Fibroblast of gingiva (primary cell): ENCODE measurements at regions not wholly inside any gene's neighbourhood (a gene's known extent, or its start where the extent isn't known, plus 50 kb on each side); places are given as distances from the start of the nearest gene placed in this dataset.

Experiments
- DNase-seq: peaks from one replicate; pipeline ENCODE4 v3.0.0-alpha.2; 2011; ENCODE audit warnings: low read depth

DNA sequence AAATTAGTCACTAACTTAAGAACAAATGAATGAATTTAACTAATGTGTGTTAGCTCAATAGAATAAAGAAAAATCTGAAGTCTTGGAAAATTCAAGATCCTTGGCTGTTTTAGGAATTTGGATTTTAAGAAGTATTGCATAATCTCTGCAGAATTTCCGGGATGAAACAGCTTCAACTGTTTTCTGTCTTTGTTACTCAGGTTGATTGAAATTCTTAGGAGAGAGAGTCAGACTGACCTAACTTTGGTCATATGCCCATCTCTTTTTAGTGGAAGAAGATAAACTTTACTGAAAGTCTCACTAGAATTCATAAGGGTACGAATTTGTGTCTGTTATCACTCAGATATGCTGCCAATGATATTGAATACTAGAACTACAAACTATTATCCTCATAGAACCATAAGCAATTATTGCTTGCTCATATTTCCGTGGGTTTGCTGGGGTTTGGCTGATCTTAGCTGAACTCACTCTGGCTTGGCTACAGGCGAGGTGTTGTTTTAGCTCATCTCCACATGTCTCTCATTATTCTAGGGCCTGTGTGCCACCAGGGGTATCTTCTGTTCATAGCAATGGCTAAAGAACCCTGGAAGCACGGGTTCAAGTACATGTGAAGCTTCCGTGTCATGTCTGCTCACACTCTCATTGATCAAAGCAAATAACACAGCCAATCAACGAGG is 257.4 kb upstream of the NOVA1 start:
- peak; percentile 10 for DNase-seq

DNA sequence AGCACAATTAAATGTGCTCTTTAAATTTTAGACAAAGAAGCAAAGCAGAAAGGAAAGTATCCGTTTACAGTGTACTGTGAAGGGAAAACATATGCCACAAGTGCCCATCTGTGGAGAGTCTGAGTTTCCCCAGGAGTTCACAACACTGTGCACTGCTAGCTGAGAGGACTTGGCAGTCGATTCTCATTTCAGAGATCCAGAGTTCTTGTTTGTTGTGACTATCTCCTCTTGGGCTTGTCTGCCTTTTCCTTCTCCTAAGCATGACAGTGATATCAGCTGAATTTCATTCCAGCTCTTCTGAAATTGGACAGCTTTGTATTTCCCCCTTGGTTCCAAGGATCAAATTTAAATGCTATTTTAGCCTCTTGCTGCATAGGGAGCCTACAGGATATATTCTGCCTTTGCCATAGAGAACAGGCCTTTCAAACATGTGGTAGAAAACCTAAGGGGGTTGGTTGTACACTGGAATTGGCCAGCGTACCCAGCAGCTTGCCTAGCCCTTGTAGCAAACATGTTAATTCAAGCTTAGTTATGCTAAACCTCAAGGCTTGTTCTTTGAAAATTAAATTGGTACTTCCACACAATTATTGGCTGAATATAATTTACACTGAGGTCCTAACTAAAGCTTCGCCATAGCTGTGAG is 259.2 kb upstream of the NOVA1 start:
- DNase-seq: peak; percentile 42

DNA sequence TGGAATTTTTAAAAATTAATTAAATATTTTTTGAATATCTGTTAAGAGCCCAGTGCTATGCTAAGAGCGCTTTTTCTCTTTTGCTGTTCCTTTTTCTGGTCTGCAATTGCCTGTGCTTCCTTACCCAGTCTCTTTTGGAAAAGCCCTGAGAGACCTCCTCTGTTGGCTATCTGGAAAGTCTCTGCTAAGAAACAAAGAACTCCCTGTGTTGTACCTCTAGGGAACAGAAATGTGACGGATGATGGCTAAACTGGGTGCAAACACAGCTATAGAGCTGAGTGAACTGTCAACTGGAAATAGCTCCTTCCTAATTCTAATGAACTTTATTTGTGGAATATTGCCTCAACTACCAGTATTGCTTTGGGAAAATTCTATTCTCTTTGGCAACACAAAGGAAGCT is 261.6 kb upstream of the NOVA1 start:
- DNase-seq: no peak

DNA sequence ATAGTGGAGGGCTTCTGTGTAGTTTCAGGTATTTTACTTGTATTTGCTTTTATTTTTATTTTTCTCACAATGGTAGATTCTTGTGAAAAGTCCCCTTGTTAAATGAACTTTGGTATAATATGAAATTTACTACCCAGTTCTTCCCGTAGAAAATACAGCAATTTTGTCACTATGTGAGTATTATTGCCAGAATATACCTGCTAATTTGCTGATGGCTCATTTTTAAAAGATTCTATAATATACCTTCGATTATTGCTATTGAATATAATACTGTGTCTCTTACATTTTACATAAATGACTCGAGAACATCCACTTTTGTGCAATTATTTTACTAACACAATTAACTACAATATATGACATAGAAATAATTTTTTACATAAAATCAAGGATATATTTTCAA is 262.3 kb upstream of the NOVA1 start:
- no peak for DNase-seq

DNA sequence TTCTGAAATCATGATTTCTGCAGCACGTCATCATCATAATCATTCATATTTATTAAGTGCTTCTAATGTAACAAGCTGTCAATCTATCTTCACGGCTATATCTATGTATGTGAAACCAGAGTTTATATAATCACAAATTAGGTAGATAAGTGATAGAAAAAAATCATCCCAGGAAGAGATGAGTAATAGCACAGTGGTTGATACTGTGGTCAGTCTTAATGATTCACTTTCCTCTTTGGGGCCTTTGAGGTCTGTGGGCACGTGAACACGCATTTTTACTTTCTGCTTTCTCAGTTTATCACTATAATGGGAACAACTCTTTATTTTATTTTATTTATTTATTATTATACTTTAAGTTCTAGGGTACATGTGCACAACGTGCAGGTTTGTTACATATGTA is 265.9 kb upstream of the NOVA1 start:
- no peak for DNase-seq

DNA sequence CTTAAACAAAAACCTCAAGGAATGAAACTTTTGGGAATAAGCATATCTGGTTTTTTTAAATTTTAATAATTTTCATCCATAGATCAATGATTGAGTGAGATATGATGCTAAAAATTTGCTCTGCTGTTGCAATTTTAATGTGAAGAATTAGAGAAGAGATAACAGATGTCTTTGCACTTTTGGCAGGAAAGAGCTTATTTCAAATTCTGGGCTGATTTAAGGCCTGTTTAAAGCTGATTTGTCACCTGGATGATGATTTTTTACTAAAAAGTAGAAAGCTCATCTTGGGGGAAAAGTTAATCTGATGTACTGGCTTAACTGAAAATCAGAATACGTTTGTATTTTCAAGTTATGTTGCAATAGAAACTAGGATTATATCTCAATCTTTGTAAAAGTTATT is 268.9 kb upstream of the NOVA1 start:
- DNase-seq: no peak

DNA sequence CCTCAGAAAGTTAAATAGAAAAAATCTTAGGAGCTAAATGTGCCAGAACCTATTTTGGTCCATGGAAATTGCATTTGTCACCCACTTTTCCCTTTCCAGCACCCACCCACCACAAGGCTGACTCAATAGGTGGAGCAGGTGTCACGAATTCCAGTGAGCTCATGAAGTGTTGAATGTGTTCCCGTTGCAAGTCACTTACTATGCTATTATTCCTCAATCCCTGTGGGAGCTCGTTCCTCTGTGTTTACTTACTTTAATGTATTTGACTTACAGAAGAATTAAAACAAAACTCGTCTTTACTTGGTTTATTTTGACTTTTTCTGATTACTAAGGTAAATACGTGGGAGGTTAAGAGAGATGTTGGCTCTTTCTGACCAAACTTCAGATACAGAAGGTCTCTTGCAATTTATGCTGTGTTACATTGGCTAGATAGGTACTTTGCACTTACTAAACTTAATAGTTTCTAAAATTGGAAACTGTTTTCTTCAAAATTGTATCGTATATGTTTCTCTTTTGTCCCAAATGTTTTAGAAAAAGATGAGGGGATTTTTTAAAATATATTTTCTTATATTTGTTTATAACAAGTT is 269.4 kb upstream of the NOVA1 start:
- DNase-seq: no peak

GRCh38 chr14:26870096-26870495 is 272.3 kb upstream of the NOVA1 start:
- DNase-seq: no peak

GRCh38 chr14:26870722-26871617 is 273.1 kb upstream of the NOVA1 start:
- no peak for DNase-seq

- no peak for DNase-seq
Measured at GRCh38 chr14:26872515-26873361, 274.9 kb upstream of the NOVA1 start.

DNA sequence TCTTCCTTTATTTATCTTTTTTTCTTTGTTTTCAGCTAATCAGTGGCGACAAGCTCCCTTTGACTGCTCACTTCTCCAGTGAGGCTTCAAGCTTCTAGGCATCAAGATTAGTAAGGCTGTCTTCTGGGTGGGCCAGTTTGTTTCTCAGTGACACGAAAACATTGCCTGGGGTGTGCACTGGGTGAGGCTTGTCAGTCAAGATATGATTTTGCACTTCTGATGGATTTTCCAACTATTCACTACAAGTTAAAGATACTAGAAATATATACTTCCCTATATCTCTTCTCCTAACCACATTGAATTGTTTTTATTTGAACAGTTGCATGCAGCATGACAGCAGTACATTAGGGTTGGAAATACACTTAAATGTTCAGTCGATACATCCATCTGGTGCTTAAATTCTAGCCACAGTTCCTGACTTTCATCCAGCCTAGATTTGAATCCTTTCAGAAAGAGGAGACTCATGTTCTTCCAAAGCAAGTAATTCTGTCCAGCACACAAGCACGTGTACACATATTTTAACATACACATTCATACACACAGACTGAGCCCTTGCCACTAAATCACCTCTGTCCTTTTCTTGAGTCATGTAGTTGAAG is 275.6 kb upstream of the NOVA1 start:
- DNase-seq: no peak

- peak; percentile 51 for DNase-seq
Measured at GRCh38 chr14:26887847-26888246, 290.0 kb upstream of the NOVA1 start.

DNA sequence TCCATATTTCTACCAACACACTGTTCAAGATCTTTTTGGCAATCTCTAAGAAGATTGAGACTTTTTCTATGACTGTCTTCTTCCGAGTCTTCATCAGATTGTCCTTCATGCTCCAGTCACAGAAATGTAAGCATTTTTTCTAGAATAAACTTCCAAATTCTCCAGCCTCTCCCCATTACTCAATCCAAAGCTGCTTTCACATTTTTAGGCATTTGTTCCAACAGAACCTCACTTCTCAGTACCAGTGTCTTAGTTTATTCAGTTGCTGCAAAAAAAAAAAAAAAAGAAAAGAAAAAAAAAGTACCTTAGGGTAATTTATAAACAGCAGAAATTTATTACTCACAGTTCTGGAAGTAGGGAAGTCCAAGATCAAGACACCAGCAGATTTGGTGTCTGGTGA is 290.8 kb upstream of the NOVA1 start:
- no peak for DNase-seq

GRCh38 chr14:26896447-26896846 is 298.6 kb upstream of the NOVA1 start:
- peak; percentile 83 for DNase-seq

- DNase-seq: no peak
Measured at GRCh38 chr14:26897196-26897595, 299.4 kb upstream of the NOVA1 start.

- DNase-seq: no peak
Measured at GRCh38 chr14:26905229-26905628, 307.4 kb upstream of the NOVA1 start.

DNA sequence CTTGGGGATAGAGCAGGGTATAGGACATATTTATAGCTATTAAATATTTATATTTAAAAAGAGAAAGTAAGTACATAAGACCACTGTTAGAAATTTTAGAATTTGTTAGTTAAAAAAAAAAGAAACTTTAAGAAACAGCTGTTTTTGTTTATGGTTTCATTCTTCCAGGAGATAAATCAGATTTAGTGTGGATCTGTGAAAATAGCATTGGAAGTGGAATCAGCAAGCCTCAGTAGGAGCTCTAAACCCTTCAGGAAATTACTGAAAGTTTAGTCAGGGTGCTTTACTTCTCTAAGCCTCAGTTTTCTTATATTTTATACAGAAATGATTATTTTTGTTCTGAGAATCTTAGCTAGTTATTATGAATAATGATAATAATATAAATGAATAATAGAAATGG is 316.0 kb upstream of the NOVA1 start:
- no peak for DNase-seq

DNA sequence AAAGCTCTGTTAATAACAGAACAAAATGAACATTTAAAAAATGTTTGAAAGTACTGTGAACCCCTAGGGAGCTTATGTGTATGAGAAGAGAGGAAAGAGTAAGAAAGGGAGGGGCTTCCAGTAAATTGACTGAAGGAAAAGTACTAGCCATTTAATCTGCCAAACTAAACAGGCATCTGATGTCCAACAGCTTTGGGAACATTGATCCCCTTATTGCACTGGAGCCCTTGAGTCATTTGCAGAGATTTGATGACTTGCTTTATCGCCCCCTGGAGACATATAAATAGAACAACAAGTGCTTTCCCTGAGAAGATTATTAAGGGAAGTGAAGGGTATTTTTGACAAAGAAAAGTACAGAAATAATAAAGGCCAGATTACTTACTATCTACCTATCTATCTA is 319.3 kb upstream of the NOVA1 start:
- DNase-seq: peak; percentile 92

DNA sequence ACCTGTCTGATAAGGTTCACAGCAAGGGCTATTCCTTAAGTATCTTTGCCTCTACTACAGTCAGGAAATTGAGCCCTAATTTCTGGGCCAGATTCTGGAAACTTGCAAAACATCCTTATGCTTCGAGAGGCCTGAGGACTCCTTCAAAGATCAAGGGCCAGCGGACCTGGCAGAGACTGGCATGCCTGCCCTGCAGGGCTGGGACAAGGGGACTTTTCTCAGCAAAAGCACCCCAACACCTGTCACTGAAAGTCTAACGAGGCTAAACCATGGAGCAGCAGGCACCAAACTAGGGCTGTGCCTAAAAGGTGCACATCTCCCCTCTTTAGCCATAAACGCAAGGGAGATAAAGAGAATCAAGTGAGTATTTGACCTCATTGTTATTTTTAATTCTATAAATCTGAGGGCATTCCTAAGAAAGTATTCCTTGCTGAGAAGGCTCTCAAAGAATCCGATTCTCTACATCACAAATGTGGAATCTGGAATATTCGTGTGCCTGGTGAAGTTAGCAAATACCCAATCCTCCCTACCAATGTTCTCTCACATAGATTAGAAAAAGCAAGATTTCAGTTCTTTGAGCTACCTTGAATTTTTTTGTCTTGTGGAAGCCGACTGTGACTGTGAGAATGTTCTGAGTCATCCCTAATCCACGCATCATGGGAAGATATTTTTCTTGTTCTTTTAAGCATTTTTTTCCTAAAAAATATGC is 328.2 kb upstream of the NOVA1 start:
- no peak for DNase-seq

- no peak for DNase-seq
Measured at GRCh38 chr14:26926585-26926984, 328.8 kb upstream of the NOVA1 start.

- DNase-seq: no peak
Measured at GRCh38 chr14:26928019-26928418, 330.2 kb upstream of the NOVA1 start.
